H1 (cell line): ENCODE measurements at regions not wholly inside any gene's neighbourhood (a gene's known extent, or its start where the extent isn't known, plus 50 kb on each side); places are given as distances from the start of the nearest gene placed in this dataset.

ENCODE experiments used
- CTCF ChIA-PET: fragments of 300-600 bp; sonication (Branson Sonifier 250); formaldehyde crosslinking; loops from one replicate; lab custom pipeline; 2021; ENCODE audit not compliant: partially characterized antibody; lab: Charles Lee
- POLR2A ChIA-PET: fragments of 300-600 bp; sonication (Branson Sonifier 250); formaldehyde crosslinking; loops from one replicate; lab custom pipeline; 2021; ENCODE audit warnings: inconsistent platforms; ENCODE audit not compliant: partially characterized antibody; lab: Charles Lee
- DNase-seq, 2 experiments: peaks; one replicate each; pipeline versions ENCODE4 v3.0.0 to v3.0.0-alpha.2; 2010 to 2022; ENCODE audit warnings: low spot score in 2 of 2, low read depth in 1 of 2, mixed read lengths in 1 of 2
- FAIRE-seq: peaks from 2 replicates; lab custom pipeline; 2011; peaks lifted over from hg19 to GRCh38; lab: Jason Lieb, UNC
- H2AFZ ChIP-seq: 2 replicates; pipeline ENCODE4 v1.8.1; 2012; ENCODE audit warnings: low read length, inconsistent platforms
- H2AK5ac ChIP-seq: 2 replicates; pipeline ENCODE4 v1.6.1; 2013; ENCODE audit warnings: low read depth, low read length
- H2BK120ac ChIP-seq: replicated peaks from 2 replicates; pipeline ENCODE3; 2013; ENCODE audit warnings: low read depth, low read length, inconsistent platforms
- H2BK12ac ChIP-seq: 2 replicates; pipeline ENCODE4 v1.6.1; 2013; ENCODE audit warnings: low read depth, low read length
- H2BK15ac ChIP-seq: 2 replicates; pipeline ENCODE4 v1.6.1; 2013; ENCODE audit warnings: low read length
- H2BK20ac ChIP-seq: 2 replicates; pipeline ENCODE4 v1.6.1; 2013; ENCODE audit warnings: low read length
- H2BK5ac ChIP-seq: 2 replicates; pipeline ENCODE4 v1.6.1; 2013; ENCODE audit warnings: low read depth, low read length
- H3K14ac ChIP-seq: 2 replicates; pipeline ENCODE4 v1.6.1; 2013; ENCODE audit warnings: inconsistent platforms; ENCODE audit not compliant: insufficient read length
- H3K18ac ChIP-seq: 2 replicates; pipeline ENCODE4 v1.6.1; 2013; ENCODE audit warnings: low read length; ENCODE audit errors: extremely low read depth
- H3K23ac ChIP-seq: 2 replicates; pipeline ENCODE4 v1.6.1; 2013; ENCODE audit warnings: inconsistent platforms; ENCODE audit not compliant: insufficient read length
- H3K23me2 ChIP-seq: 2 replicates; pipeline ENCODE4 v1.6.1; 2013; ENCODE audit warnings: low read depth, low read length
- H3K27ac ChIP-seq: 2 replicates; pipeline ENCODE4 v1.6.1; 2011; ENCODE audit warnings: low read depth, low read length, inconsistent platforms
- H3K27me3 ChIP-seq, 4 experiments: replicated peaks in 1 of 4; 1 replicate in 1 of 4; 2 replicates in 3 of 4; pipeline versions ENCODE4 v1.6.1 to v1.8.1; 2011 to 2013; ENCODE audit warnings: low read length in 3 of 4, mild to moderate bottlenecking in 3 of 4, inconsistent platforms in 2 of 4, mixed read lengths in 2 of 4, moderate library complexity in 1 of 4; ENCODE audit not compliant: control insufficient read depth in 3 of 4, insufficient read depth in 3 of 4; ENCODE audit errors: extremely low read depth in 1 of 4
- H3K36me3 ChIP-seq, 4 experiments: 2 replicates each; pipeline versions ENCODE4 v1.6.1 to v1.8.1; 2011 to 2013; ENCODE audit warnings: mild to moderate bottlenecking in 4 of 4, low read length in 3 of 4, moderate library complexity in 2 of 4, control low read depth in 1 of 4, inconsistent platforms in 1 of 4; ENCODE audit not compliant: insufficient read depth in 4 of 4, control insufficient read depth in 2 of 4
- H3K4ac ChIP-seq: replicated peaks from 2 replicates; pipeline ENCODE3; 2013; ENCODE audit warnings: low read length, low read depth, mixed read lengths, inconsistent platforms; ENCODE audit not compliant: insufficient read length
- H3K4me1 ChIP-seq, 4 experiments: replicated peaks in 1 of 4; 1 replicate in 1 of 4; 2 replicates in 3 of 4; pipeline versions ENCODE4 v1.6.1 to v1.8.1; 2011 to 2013; ENCODE audit warnings: low read length in 3 of 4, inconsistent platforms in 2 of 4, mixed read lengths in 1 of 4; ENCODE audit not compliant: insufficient read depth in 4 of 4, control insufficient read depth in 3 of 4
- H3K4me2 ChIP-seq, 2 experiments: 2 replicates each; pipeline versions ENCODE4 v1.6.1 to v1.8.1; 2011 to 2013; ENCODE audit warnings: low read depth in 2 of 2, low read length in 2 of 2, control low read depth in 1 of 2, inconsistent platforms in 1 of 2, mild to moderate bottlenecking in 1 of 2; ENCODE audit not compliant: insufficient read depth in 1 of 2
- H3K4me3 ChIP-seq, 4 experiments: fragments of 200-600, 300-600 bp in 1 of 4; sonication (generic), shearing (Covaris generic), sonication (Bioruptor Twin) in 1 of 4; 2 replicates each; pipeline versions ENCODE4 v1.5.1 to v1.8.1; 2011 to 2016; ENCODE audit warnings: low read length in 4 of 4, low read depth in 3 of 4, control low read depth in 2 of 4, inconsistent platforms in 2 of 4, mild to moderate bottlenecking in 2 of 4, mixed read lengths in 1 of 4, moderate library complexity in 1 of 4; ENCODE audit not compliant: insufficient read depth in 2 of 4; ENCODE audit errors: extremely low read depth in 1 of 4
- H3K56ac ChIP-seq: replicated peaks from 2 replicates; pipeline ENCODE3; 2013; ENCODE audit warnings: low read depth, mild to moderate bottlenecking, mixed read lengths, low read length, inconsistent platforms; ENCODE audit not compliant: insufficient read length
- H3K79me1 ChIP-seq: 2 replicates; pipeline ENCODE4 v1.6.1; 2013; ENCODE audit warnings: low read depth, low read length, control low read depth
- H3K79me2 ChIP-seq, 2 experiments: 2 replicates each; pipeline versions ENCODE4 v1.6.1 to v1.8.1; 2012 to 2013; ENCODE audit warnings: low read length in 2 of 2, mild to moderate bottlenecking in 2 of 2, inconsistent platforms in 1 of 2; ENCODE audit not compliant: insufficient read depth in 2 of 2, control insufficient read depth in 1 of 2
- H3K9ac ChIP-seq, 4 experiments: replicated peaks in 1 of 4; 1 replicate in 1 of 4; 2 replicates in 3 of 4; pipeline versions ENCODE4 v1.6.1 to v1.8.1; 2011 to 2013; ENCODE audit warnings: low read depth in 3 of 4, low read length in 3 of 4, control low read depth in 2 of 4, mild to moderate bottlenecking in 2 of 4, moderate library complexity in 2 of 4, inconsistent platforms in 1 of 4; ENCODE audit errors: extremely low read depth in 1 of 4
- H3K9me3 ChIP-seq, 2 experiments: 2 replicates each; pipeline versions ENCODE4 v1.6.1 to v1.8.1; 2012 to 2013; ENCODE audit warnings: mild to moderate bottlenecking in 2 of 2, moderate library complexity in 2 of 2, control low read depth in 1 of 2, inconsistent platforms in 1 of 2, low read depth in 1 of 2, low read length in 1 of 2, mixed read lengths in 1 of 2; ENCODE audit not compliant: insufficient read depth in 2 of 2
- H4K20me1 ChIP-seq, 2 experiments: replicated peaks in 1 of 2; 2 replicates each; pipeline versions ENCODE3 to v1.8.1; 2011 to 2013; ENCODE audit warnings: inconsistent platforms in 2 of 2, low read length in 2 of 2, mild to moderate bottlenecking in 1 of 2; ENCODE audit not compliant: insufficient read depth in 2 of 2, control insufficient read depth in 1 of 2
- H4K5ac ChIP-seq: 2 replicates; pipeline ENCODE4 v1.6.1; 2013; ENCODE audit warnings: low read length, low read depth, mixed read lengths, inconsistent platforms; ENCODE audit not compliant: insufficient read length
- H4K8ac ChIP-seq: 2 replicates; pipeline ENCODE4 v1.8.0; 2013; ENCODE audit warnings: mild to moderate bottlenecking, moderate library complexity, low read length, inconsistent platforms; ENCODE audit not compliant: insufficient read depth; ENCODE audit errors: extremely low read depth
- H4K91ac ChIP-seq: replicated peaks from 2 replicates; pipeline ENCODE3; 2013; ENCODE audit warnings: low read length, mixed read lengths, inconsistent platforms; ENCODE audit not compliant: insufficient read length
- BACH1 ChIP-seq: IDR thresholded peaks from 2 replicates; pipeline ENCODE4 v1.6.1; 2012; ENCODE audit warnings: low read length, improper control_type of control experiment
- CBX8 ChIP-seq: fragments of 300-800, 300-1000 bp; sonication (generic); IDR thresholded peaks from 2 replicates; pipeline ENCODE4 v1.7.1; 2016; ENCODE audit warnings: low read depth, low read length, borderline replicate concordance
- EGR1 ChIP-seq: IDR thresholded peaks from 2 replicates; pipeline ENCODE4 v1.6.1; 2011; ENCODE audit warnings: low read depth, low read length, borderline replicate concordance
- GABPA ChIP-seq: IDR thresholded peaks from 2 replicates; pipeline ENCODE4 v1.6.1; 2011; ENCODE audit warnings: mild to moderate bottlenecking, low read length, moderate library complexity, borderline replicate concordance; ENCODE audit not compliant: insufficient read depth
- JUND ChIP-seq: IDR thresholded peaks from 2 replicates; pipeline ENCODE4 v1.6.1; 2011; ENCODE audit warnings: mild to moderate bottlenecking, improper control_type of control experiment, low read length
- KDM5A ChIP-seq: fragments of 200-600 bp; IDR thresholded peaks from 2 replicates; pipeline ENCODE4 v1.7.1; 2012; ENCODE audit warnings: mild to moderate bottlenecking, low read length, inconsistent platforms, mixed read lengths
- NRF1 ChIP-seq: IDR thresholded peaks from 2 replicates; pipeline ENCODE4 v1.6.1; 2011; ENCODE audit warnings: mild to moderate bottlenecking, low read depth, low read length, improper control_type of control experiment
- RXRA ChIP-seq: IDR thresholded peaks from 2 replicates; pipeline ENCODE4 v1.6.1; 2011; ENCODE audit warnings: low read depth, mild to moderate bottlenecking, low read length, moderate library complexity; ENCODE audit not compliant: insufficient read depth
- SIN3A ChIP-seq, 2 experiments: IDR thresholded peaks in 1 of 2; conservative IDR thresholded peaks in 1 of 2; 2 replicates each; pipeline ENCODE4 v1.6.1; 2011 to 2012; ENCODE audit warnings: low read length in 2 of 2, improper control_type of control experiment in 1 of 2, low read depth in 1 of 2, mild to moderate bottlenecking in 1 of 2
- SRF ChIP-seq: IDR thresholded peaks from 2 replicates; pipeline ENCODE4 v1.6.1; 2011; ENCODE audit warnings: mild to moderate bottlenecking, low read depth, low read length, moderate library complexity
- TEAD4 ChIP-seq: IDR thresholded peaks from 2 replicates; pipeline ENCODE4 v1.6.1; 2012; ENCODE audit warnings: low read depth, low read length, inconsistent platforms, mixed read lengths
- WGBS, 2 experiments: shearing (Covaris generic) in 1 of 2; methylation state at CpG; one replicate each; pipeline versions ENCODE4 v1.1.6 to v1.1.7; 2013 to 2015; ENCODE audit warnings: low lambda C conversion rate in 2 of 2, mixed read lengths in 2 of 2, inconsistent platforms in 1 of 2, low coverage in 1 of 2, missing lambda C conversion rate in 1 of 2; ENCODE audit not compliant: insufficient replicate concordance in 2 of 2, insufficient coverage in 1 of 2, insufficient read length in 1 of 2; ENCODE audit errors: extremely low coverage in 1 of 2, missing lambda C conversion rate in 1 of 2; 5-methylcytosine and 5-hydroxymethylcytosine counted together

DNA sequence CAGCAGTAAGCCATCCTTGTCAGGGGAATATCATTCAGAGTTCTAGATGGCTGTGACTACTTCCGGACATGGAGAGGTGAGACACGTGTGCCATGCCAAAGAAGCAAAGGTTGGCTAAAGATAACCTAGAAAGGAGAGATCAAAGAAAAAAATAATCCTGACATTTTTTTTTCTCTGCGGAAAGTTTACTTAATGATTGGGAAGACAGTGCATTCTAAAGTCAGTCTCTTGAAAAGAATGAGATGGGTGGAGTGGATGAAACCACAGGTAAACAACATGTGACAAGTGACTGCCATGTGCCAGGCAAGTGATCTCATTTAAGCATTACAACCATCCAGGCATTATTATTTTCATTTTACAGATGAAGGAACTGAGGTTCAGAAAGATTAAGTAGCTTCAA, 436.6 kb downstream of the SOX2 start:
- Histone ChIP-seq H2BK15ac (no peak overlapping the region), H3K27ac (no peak overlapping the region), H4K8ac (no peak overlapping the region), H3K79me1 (no peaks in the 10 kb centered on the region), H2BK20ac (no peak overlapping the region), H3K4me3 (no peak overlapping the region), H3K56ac (no peak overlapping the region), H2BK12ac (no peak overlapping the region), H2AFZ (no peak overlapping the region), H3K27me3 (no peaks in the 10 kb centered on the region), H2AK5ac (no peak overlapping the region), H3K14ac (no peak overlapping the region), H4K5ac (no peak overlapping the region), H3K36me3 (no peaks in the 10 kb centered on the region), H4K20me1 (no peaks in the 10 kb centered on the region), H3K4me2 (no peak overlapping the region), H3K23ac (no peak overlapping the region), H3K4ac (no peak overlapping the region), H3K23me2 (no peaks in the 10 kb centered on the region), H3K79me2 (no peaks in the 10 kb centered on the region), H3K18ac (no peak overlapping the region), H3K9me3 (no peaks in the 10 kb centered on the region), H4K91ac (no peak overlapping the region), H3K9ac (no peak overlapping the region), H3K4me1 (peaks cover 0 to 11% (median 3%) of the 10 kb centered on the region in 4 experiments; a peak in 2 of 7 replicates), H2BK5ac (no peak overlapping the region), H2BK120ac (no peak overlapping the region)
- 91% methylated on average over 3 of the region's 3 CpGs; no CpG with 5 or more reads in 1 of the 2 experiments for WGBS, 2 experiments
- no peak for FAIRE-seq
- CTCF ChIA-PET, result no interaction called here
- DNase-seq, result no peak
- POLR2A ChIA-PET, result no interaction called here
- TF ChIP-seq SIN3A (conservative IDR thresholded peaks at IDR 0.05 in 1 of 2, IDR thresholded peaks at IDR 0.05 in 1 of 2; ENCODE audit: low read depth in 1 of 2, low read length in 2 of 2) (no peak), BACH1 (no peak), TEAD4 (no peak), NRF1 (no peak), KDM5A (no peak), CBX8 (no peak), EGR1 (no peak), GABPA (no peak), RXRA (no peak), JUND (no peak), SRF (no peak)
